Superior temporal gyrus (tissue), 1 donor: ENCODE measurements at regions not wholly inside any gene's neighbourhood (a gene's known extent, or its start where the extent isn't known, plus 50 kb on each side); places are given as distances from the start of the nearest gene placed in this dataset.
"Not testable (repeated sequence)": the region's sequence is repeated elsewhere in the genome, so short reads cannot be mapped to it uniquely, and the experiment has no call there.

Source experiments
- DNase-seq: peaks from one replicate; pipeline ENCODE4 v3.0.0-alpha.2; 2016; ENCODE audit errors: extremely low spot score

DNA sequence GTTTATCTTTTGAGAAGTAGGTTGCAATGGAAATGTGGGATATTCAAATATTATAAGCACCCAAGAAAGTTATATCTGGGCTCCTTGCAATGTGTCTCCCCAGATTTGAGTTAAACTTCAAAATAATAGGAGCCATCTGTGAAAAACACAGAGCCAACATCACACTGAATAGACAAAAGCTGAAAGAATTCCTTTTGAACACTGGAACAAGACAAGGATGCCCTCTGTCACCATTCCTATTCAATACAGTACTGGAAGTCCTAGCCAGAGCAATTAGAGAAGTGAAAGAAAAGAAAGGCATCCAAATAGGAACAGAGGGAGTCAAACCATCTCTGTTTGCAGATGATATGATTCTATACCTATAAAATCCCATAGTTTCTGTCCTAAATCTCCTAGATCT is 114.3 kb upstream of the IL1RAPL1 start:
- peak; percentile 36 for DNase-seq

DNA sequence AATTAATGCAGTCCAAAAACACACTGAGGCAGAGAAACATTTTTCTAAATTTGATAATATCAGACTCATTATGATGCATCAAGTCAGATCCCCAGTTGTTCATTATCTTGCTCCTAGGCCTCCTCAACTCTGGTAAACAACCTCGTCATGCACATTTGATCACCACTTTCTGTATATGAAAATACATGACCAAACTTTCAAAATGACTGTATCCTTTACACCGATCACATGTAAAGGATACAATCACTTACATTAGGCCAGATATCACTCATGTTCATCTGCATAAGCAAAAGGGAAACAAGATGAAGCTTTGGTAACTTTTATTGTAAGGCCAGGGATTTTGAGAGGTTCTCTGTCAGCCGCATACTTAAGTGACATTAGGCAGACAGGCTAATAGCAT is 99.4 kb upstream of the IL1RAPL1 start:
- DNase-seq: no peak

DNA sequence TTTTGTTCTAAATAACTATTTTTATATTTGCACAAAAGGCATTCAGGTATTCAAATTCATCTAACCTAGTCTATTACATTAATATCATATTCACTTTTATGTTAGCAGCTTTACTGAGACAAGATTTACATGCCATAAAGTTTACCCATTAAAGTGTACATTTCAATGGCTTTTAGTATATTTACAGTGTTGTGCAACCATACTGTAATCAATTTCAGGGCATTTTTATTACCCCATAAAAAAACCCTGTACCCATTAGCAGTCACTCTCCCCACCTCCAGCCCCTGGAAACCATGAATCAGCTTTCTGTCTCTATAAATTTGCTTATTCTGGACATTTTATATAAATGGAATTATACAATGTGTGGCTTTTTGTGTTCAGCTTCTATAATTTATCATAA is 95.9 kb upstream of the IL1RAPL1 start:
- no peak for DNase-seq

DNA sequence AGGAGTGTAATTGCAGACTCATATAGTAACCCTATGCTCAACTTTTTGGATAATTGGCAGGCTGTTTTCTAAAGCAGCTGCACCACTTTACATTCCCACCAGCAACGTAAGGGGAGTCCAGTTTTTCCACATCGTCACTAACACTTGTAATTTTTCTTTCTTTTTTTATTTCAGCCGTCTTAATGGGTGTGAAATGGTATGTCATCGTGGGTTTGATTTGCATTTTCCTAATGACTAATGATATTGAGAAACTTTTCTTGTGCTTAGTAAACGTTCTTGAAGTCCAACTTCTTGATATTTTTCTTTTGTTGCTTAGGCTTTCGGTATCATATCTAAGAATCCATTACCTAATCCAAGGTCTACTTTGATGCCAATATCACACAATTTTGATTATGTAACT is 95.3 kb upstream of the IL1RAPL1 start:
- DNase-seq: no peak

DNA sequence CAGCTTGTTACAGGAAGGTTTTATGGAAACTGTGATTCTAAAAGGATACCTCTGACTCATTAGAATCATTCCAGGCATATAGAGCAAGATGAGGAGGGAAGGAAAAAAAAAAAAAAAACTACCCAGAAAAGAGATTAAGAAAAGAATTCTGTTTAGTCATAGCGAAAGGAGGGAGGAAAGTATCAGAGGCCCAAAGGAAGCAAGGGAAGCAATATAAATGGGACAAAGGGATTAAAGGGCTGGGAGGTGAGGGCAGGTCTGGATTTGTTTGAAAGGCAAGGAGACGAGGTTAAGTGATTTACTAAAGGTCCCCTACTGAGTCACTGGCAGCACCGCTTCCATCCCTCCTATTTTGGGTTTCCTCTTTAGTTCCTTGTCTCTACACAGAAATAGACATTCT is 88.6 kb upstream of the IL1RAPL1 start:
- no peak for DNase-seq

DNA sequence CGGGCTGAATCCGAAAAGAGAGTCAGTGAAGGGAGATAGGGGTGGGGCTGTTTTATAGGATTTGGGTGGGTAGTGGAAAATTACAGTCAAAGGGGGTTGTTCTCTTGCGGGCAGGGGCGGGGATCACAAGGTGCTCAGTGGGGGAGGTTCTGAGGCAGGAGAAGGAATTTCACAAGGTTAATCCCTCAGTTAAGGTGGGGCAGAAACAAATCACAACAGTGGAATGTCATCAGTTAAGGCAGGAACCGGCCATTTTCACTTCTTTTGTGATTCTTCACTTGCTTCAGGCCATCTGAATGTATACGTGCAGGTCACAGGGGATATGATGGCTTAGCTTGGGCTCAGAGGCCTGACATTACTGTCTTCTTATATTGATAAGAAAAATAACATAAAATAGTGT is 84.6 kb upstream of the IL1RAPL1 start:
- not testable (repeated sequence) for DNase-seq

DNA sequence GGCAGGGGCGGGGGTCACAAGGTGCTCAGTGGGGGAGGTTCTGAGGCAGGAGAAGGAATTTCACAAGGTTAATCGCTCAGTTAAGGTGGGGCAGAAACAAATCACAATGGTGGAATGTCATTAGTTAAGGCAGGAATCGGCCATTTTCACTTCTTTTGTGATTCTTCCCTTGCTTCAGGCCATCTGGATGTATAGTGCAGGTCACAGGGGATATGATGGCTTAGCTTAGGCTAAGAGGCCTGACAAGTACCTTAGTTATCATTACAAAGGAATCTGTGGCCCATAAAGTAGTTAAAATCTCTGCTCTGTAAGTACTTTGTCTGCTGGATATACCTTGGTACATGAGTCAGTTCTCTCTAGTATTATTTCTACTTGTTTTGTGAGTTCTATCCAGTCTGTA is 79.6 kb upstream of the IL1RAPL1 start:
- DNase-seq: not testable (repeated sequence)

DNA sequence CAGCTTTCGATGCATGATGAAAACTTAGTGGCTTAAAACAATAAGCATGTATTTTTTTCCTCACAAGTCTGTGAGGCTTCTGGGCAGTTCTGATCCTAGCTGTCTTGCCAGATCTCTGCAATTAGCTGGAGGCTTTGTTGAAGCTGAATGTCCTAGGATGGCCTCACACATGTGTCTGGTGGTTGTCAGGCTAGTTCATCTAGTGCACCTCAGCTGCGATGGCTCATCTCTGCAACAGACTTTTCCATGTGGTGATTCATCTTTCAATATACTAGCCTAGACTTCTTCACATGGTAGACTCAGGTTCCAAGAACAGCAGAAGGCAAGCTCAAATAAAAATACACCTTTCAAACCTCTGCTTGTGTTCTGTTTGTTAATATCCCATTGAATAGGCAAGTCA is 66.5 kb upstream of the IL1RAPL1 start:
- DNase-seq: no peak

DNA sequence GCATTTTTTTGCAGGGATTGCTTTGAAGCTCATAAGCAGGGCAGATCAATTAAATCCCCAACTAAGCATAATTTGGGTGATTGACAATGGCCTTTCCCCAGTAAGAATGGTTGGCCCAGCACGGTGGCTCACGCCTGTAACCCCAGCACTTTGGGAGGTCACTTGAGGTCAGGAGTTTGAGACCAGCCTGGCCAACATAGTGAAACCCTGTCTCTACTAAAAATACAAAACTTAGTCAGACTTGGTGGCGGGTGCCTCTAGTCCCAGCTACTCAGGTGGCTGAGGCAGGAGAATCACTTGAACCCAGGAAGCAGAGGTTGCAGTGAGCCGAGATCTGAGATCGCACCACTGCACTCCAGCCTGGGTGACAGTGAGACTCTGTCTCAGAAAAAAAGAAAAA is 58.9 kb upstream of the IL1RAPL1 start:
- DNase-seq: not testable (repeated sequence)
